ENCODE measurements at regions not wholly inside any gene's neighbourhood (a gene's known extent, or its start where the extent isn't known, plus 50 kb on each side); places are given as distances from the start of the nearest gene placed in this dataset.
"Not testable (repeated sequence)": the region's sequence is repeated elsewhere in the genome, so short reads cannot be mapped to it uniquely, and the experiment has no call there.

- no peak for ATAC-seq
- Mint-ChIP-seq H3K27ac (no peak overlapping the region), H3K36me3 (no peaks in the 10 kb centered on the region), H3K9me3 (no peaks in the 10 kb centered on the region)
- DNase-seq (ENCODE audit: low spot score in 2 of 2): no peak
These were observed 83.8 kb downstream of the TMEM130 start for GRCh38 chr7:98785929-98786571.

GRCh38 chr7:98788966-98789365, 80.8 kb downstream of the TMEM130 start:
- DNase-seq (ENCODE audit: low spot score in 2 of 2) (no peak), ATAC-seq (no peak)
- Mint-ChIP-seq H3K27ac (no peak overlapping the region), H3K9me3 (no peaks in the 10 kb centered on the region), H3K36me3 (no peaks in the 10 kb centered on the region)

- ATAC-seq; H3K9me3 Mint-ChIP-seq; H3K36me3 Mint-ChIP-seq; DNase-seq (ENCODE audit: low spot score in 2 of 2); H3K27ac Mint-ChIP-seq: not testable (repeated sequence)
These were observed 75.4 kb downstream of the TMEM130 start for GRCh38 chr7:98794453-98794852.

- no peak overlapping the region for H3K27ac Mint-ChIP-seq
- H3K36me3 Mint-ChIP-seq: peaks cover 0 to 9% of the 10 kb centered on the region in 2 donors
- DNase-seq (ENCODE audit: low spot score in 2 of 2) (no peak), ATAC-seq (peak; percentile 43 to 98)
- H3K9me3 Mint-ChIP-seq: peaks cover 10 to 12% of the 10 kb centered on the region in 2 donors
These were observed 73.9 kb downstream of the TMEM130 start for GRCh38 chr7:98795741-98796493.

Measured in activated naive CD4-positive, alpha-beta T cell treated with anti-CD3 and anti-CD28 coated beads, Interleukin-2, amount 50 U/mL, for 72 hours (primary cell).